HepG2 (cell line): ENCODE measurements at regions not wholly inside any gene's neighbourhood (a gene's known extent, or its start where the extent isn't known, plus 50 kb on each side); places are given as distances from the start of the nearest gene placed in this dataset.

Experiments used
- ATF7-NPFF ChIP-seq: sonication (generic); formaldehyde crosslinking; IDR thresholded peaks from 2 replicates; pipeline ENCODE4 v1.8.1; 2023; ENCODE audit warnings: mild to moderate bottlenecking, low read depth, missing genetic modification reagents, moderate library complexity
- IRF2 ChIP-seq: IDR thresholded peaks from 2 replicates; pipeline ENCODE4 v1.6.1; 2018; ENCODE audit warnings: missing genetic modification reagents, missing compliant biosample characterization
- SALL2 ChIP-seq: sonication (generic); formaldehyde crosslinking; IDR thresholded peaks from 2 replicates; pipeline ENCODE4 v1.8.1; 2023; ENCODE audit warnings: mild to moderate bottlenecking, missing genetic modification reagents, inconsistent platforms
- SMAD1 ChIP-seq: sonication (generic); formaldehyde crosslinking; IDR thresholded peaks from 2 replicates; pipeline ENCODE4 v1.4.0; 2020; ENCODE audit warnings: missing genetic modification reagents, low read depth, mild to moderate bottlenecking, borderline replicate concordance
- STAT6 ChIP-seq: sonication (generic); formaldehyde crosslinking; IDR thresholded peaks from 2 replicates; pipeline ENCODE4 v1.4.0; 2020; ENCODE audit warnings: missing genetic modification reagents, mild to moderate bottlenecking, borderline replicate concordance
- ZNF296 ChIP-seq: sonication (generic); formaldehyde crosslinking; conservative IDR thresholded peaks from 2 replicates; pipeline ENCODE4 v1.5.0; 2020; ENCODE audit warnings: mild to moderate bottlenecking, missing genetic modification reagents
- ZNF407 ChIP-seq: sonication (generic); formaldehyde crosslinking; IDR thresholded peaks from one replicate; pipeline ENCODE4 v1.5.1; 2020; ENCODE audit warnings: mild to moderate bottlenecking, missing genetic modification reagents; ENCODE audit errors: not compliant biosample characterization

- no peak for TF ChIP-seq ZNF407 (CRISPR knock-in tag)
- no peak for TF ChIP-seq SALL2 (CRISPR knock-in tag)
- no peak for TF ChIP-seq SMAD1 (CRISPR knock-in tag)
- TF ChIP-seq ZNF296 (CRISPR knock-in tag): no peak
- TF ChIP-seq STAT6 (CRISPR knock-in tag): no peak
- no peak for TF ChIP-seq IRF2 (CRISPR knock-in tag)
- no peak for TF ChIP-seq ATF7-NPFF (CRISPR knock-in tag)
Observed at GRCh38 chr1:233725423-233725822, 111.5 kb downstream of the KCNK1 start (continued).
